OCI-LY3 (cell line): ENCODE measurements at regions not wholly inside any gene's neighbourhood (a gene's known extent, or its start where the extent isn't known, plus 50 kb on each side); places are given as distances from the start of the nearest gene placed in this dataset.

Source experiments
- EZH2phosphoT487 ChIP-seq: fragments of 200-600 bp; shearing (Covaris generic); IDR thresholded peaks from 2 replicates; pipeline ENCODE4 v1.6.1; 2018; ENCODE audit warnings: antibody characterized with exemption, mixed run types, low read depth
- TF ChIP-seq, protein P1 (sequence below): fragments of 200-600, 300-600 bp; sonication (generic); IDR thresholded peaks from 2 replicates; pipeline ENCODE4 v1.5.1; 2014; ENCODE audit warnings: antibody characterized with exemption, low read length, low read depth

DNA sequence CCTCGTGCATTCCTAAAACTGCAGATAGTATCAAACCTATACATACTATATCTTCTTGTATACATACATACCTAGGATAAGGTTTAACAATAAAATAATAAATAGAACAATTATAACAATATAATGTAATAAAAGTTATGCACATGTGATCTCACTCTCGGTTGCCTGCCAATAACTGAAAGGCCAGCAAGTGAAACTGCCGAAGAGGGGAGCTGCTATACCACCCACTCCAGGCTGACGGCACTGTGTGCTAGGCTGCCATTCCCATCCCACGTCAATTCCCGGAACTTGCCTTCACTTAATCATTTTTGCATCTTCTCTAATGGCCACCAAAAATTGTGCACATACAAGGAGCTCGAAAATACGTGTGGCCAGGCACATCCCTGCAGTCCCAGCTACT, 451.1 kb upstream of the FAT1 start:
- TF ChIP-seq, protein P1, sequence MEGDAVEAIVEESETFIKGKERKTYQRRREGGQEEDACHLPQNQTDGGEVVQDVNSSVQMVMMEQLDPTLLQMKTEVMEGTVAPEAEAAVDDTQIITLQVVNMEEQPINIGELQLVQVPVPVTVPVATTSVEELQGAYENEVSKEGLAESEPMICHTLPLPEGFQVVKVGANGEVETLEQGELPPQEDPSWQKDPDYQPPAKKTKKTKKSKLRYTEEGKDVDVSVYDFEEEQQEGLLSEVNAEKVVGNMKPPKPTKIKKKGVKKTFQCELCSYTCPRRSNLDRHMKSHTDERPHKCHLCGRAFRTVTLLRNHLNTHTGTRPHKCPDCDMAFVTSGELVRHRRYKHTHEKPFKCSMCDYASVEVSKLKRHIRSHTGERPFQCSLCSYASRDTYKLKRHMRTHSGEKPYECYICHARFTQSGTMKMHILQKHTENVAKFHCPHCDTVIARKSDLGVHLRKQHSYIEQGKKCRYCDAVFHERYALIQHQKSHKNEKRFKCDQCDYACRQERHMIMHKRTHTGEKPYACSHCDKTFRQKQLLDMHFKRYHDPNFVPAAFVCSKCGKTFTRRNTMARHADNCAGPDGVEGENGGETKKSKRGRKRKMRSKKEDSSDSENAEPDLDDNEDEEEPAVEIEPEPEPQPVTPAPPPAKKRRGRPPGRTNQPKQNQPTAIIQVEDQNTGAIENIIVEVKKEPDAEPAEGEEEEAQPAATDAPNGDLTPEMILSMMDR = no peak
- TF ChIP-seq EZH2phosphoT487 = no peak
